GM19438 (cell line): ENCODE measurements at regions not wholly inside any gene's neighbourhood (a gene's known extent, or its start where the extent isn't known, plus 50 kb on each side); places are given as distances from the start of the nearest gene placed in this dataset.

ENCODE experiments used
- ATAC-seq: cut with Tn5 transposase; IDR thresholded peaks from one replicate; pipeline ENCODE4 v1.9.1; 2021; ENCODE audit warnings: low read depth; ENCODE audit not compliant: unreplicated experiment

DNA sequence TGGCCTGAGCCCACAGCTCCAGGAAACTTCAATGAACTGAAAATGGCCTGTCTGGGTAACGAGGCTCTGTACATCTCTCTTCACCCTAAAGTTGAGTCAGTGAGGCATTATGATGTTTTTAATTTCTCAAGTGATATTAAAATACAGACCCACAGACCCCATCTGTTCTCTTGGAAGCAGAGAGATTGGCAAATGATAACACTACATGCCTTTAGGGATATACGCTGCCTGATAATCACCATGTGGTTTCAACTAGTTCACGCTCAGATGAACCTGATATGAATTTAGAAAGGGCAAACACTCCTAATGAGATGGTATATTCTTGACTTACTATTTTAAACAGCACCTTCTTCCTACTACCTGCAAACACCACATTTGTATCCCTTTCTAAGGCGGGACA lies 127.5 kb downstream of the RFC3 start:
- ATAC-seq: no peak

GRCh38 chr13:33953203-33953602 lies 135.3 kb downstream of the RFC3 start:
- no peak for ATAC-seq

- ATAC-seq: no peak
Measured at GRCh38 chr13:33953781-33954180, 135.8 kb downstream of the RFC3 start.

DNA sequence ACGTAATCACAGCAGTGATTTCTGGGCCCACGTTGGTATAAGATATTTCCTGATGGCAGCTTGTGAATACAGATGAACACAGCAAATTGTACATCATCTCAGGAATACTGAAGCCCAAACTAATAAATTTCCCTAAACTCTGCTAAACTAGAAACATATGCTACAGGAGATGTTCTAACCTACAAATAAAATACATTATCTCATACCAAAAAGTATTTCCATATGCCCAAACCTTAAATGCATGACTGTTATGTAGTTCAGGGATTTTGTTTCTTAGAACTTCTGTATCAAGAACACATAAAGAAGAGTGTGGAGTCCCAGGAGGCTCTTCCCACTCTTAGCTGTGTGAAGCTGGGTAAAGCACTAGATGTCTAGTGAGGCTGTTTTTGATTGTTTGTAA lies 138.4 kb downstream of the RFC3 start:
- no peak for ATAC-seq

GRCh38 chr13:33957497-33957905 lies 139.6 kb downstream of the RFC3 start:
- ATAC-seq: no peak

DNA sequence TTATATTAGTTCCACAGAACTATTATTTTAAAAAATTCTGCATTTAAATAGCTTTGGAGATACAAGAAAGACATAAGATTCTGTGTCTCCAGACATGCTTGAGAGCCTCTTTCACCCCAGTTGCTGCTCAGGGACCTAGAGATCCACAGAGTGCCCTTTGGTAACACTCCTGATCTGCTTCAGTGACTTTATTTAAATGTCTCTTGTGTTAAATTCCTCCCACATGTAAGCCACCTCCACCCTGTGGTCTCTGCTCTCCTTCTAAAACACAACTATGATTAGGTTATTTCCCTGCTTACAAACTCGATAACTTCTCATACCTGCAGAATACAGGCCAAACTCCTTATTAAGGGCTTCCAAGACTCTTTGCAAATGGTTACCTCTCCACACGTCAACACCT lies 141.0 kb downstream of the RFC3 start:
- ATAC-seq: no peak

DNA sequence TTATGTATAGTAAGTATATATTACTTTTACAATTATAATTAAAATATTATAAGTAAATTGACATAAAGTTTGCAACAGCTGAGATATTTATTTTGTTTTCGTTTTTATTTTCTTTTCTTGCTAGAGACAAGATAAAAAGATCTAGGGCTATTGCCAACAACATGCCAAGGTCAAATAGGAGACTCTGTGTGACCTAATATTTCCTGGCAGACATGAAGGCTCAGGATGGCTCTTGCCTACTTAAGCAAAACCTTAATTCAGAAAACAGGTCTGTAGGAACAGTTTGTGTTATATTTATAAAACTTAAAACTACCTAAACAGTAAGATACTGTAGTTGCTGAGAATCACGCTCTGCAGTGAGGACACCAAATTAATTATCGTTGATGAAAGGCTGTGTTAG lies 145.2 kb downstream of the RFC3 start:
- no peak for ATAC-seq

DNA sequence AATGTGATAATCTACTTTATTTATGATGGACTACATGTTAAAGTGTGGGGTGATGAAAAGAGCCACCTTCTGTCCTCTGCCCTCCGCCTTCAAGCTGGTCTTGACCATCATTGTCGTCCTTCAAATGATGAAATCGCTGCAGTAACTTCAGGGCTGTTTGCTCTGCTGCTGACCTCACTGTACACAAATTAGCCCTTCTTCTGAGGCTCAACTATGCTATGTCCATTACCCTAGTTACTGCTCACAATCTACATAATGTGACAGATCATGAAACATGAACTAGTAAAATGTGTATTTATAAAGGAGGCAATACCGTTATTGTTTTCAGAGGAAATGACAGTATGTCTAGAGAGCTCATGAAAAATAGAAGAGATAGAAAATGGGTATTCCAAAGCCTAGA lies 145.9 kb downstream of the RFC3 start:
- ATAC-seq: no peak

- no peak for ATAC-seq
Measured at GRCh38 chr13:33968520-33969507, 150.9 kb downstream of the RFC3 start.

GRCh38 chr13:33970746-33971561 lies 153.0 kb downstream of the RFC3 start:
- no peak for ATAC-seq

- ATAC-seq: no peak
Measured at GRCh38 chr13:33971562-33971819, 153.5 kb downstream of the RFC3 start.

- ATAC-seq: no peak
Measured at GRCh38 chr13:33973194-33973593, 155.2 kb downstream of the RFC3 start.

DNA sequence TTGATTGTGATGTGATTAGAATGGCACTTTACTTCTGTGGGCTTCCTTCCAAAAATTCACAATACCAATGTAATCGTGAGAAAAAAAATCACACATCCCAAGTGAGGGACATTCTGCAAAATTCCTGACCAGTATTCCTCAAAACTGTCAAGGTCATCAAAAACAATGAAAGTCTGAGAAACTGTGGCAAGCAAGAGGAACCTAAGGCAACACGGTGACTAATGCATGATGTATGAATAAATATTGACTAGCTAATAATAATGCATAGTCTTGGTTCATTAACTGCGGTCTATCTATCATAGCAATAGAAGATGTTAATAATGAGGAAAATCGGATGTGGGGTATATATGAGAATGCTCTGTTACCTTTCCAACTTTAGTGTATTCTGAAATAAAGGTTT lies 159.0 kb downstream of the RFC3 start:
- no peak for ATAC-seq

DNA sequence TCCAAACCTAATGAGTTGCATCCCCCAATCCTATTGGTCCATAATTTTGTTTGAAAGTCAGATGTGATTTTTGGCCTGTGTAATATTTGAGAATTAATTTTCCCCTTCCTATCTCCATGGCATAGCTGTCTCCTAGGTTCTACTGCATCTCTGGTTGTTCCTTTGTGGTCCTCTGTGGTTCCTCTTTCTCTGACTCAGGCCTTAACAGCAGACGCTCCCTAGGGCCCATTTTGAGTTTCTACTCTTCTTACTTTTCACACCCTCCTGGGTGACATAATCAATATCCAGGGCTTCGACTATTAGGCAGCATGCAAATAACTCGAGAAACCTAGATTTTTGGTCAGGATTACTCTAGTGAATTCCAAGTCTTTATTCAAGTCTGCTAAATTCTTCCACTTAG lies 160.7 kb downstream of the RFC3 start:
- ATAC-seq: no peak

DNA sequence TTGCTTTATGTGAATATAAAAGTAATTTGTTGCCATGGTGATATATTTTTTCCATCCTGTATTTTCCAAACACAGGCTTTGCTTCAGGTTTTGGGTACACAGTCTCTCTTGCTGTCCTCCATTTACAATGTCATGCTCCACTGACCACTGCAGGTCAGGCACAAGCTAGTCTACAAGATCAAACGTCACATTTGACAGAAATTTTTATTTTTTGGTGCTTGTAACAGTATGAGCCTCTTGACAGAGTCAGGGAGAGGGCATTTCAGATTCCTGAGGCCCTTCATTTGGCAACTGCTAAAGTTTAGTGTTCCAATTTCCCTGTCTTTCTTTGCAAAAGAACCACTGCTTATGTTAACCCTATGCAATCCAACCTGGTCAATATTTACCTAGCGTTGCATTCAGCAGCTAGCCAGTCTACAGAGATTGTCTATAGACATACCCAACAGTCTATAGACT lies 175.0 kb downstream of the RFC3 start:
- no peak for ATAC-seq

- ATAC-seq: no peak
Measured at GRCh38 chr13:33994198-33994597, 176.2 kb downstream of the RFC3 start.

DNA sequence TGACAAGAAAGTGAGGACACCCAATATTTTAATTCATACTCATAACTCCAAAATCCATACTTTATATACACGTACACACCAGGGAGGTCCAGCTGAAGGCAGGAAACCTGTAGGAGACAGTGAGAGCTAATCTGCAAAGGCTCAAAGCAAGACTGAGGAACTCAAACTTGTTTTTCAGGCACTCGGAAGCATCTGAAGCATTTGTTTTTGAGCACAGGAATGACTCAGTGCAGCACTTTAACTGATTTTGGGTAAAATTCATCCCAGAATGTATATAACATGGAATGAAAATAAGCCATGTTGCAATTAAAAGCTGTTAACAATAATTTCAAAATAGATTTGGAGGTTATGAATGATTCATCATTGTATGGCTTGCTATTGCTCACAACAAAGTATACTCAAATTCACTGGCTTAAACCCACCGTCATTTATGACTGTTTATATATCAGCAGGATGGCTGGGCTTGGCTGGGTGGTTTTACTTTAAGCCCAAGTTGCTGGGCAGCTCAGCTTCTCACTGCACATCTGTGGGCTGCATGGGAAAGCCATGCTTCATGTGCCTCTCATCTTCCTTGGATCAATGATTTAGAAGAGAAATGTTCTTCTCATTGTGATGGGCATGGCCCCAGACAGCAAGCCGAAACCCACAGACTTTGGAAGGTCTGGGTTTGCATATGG lies 177.0 kb downstream of the RFC3 start:
- no peak for ATAC-seq

GRCh38 chr13:33996636-33997035 lies 178.7 kb downstream of the RFC3 start:
- ATAC-seq: no peak

GRCh38 chr13:33997574-33997973 lies 179.6 kb downstream of the RFC3 start:
- no peak for ATAC-seq

DNA sequence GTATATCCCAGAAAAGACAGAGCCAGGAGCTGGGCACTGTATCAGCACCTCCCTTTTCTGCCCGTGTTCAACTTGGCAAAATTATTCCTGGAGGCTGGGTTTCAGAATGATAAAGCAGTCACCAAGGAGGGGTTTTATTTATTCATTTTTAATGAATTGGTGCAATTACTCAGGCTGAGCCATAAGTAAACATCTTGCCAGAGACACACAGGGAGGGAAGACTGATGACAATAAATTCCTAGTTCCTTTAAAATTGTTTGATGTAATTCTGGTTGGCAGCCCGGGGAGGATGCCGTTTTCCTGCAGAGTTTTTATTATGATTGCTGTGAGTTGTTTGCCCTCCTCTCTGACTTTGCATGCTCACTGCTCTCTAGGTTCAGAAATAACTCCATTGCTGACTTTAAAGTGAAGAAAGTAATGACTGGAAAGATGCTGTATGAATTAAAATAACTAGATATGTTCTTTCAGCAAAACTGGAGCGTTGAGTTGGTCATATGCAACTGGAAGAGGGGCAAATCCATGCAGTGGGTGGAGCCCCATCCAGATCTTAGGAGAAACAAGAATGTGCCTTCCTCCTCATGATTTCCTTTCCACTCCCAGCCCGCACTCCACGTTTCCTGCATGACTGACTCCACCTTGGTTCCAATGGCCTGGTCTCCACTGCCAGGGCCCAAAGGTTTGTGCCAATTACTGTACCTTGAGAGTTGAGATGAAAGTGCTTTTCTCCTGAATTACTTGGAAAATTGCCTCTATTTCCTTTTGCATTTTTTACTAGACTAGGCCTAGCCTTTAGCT lies 182.1 kb downstream of the RFC3 start:
- no peak for ATAC-seq
